RKO (cell line): ENCODE measurements at regions not wholly inside any gene's neighbourhood (a gene's known extent, or its start where the extent isn't known, plus 50 kb on each side); places are given as distances from the start of the nearest gene placed in this dataset.

Source experiments
- DNase-seq: peaks from one replicate; pipeline ENCODE4 v3.0.0-alpha.2; 2016; ENCODE audit warnings: low spot score

DNA sequence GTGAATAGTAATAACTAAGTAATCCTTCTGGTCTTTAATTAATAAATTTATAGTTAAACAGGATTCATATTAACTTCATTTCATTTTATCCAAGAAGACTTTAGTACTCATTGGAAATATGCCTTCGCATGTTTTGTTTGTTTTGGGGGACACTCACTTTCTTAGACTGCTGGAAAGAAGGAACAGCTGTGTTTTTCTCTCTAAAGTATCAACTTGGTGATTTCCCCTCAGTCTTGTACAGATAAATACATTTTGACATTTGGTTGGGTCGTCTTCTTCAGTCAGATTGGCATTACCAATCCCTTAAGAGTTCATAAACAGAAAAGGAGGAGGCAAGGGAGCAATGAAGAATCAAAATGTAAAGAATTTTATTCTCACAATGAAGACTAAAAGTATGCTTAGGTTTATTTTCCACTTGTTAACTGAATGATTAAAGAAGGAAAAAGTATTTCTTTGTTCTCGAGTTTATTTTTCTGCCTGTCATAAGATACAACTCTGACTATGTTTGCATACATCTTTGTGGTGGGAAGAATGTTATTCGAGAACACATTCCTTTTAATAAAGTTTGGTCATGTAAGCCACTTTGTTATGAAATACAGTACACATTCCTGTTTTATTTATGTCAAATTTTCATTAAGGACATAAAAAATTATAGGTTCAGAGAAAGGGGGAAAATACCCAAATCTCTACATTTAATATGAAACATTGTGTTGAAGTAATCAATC, 140.2 kb downstream of the GMNC start:
- DNase-seq = no peak

DNA sequence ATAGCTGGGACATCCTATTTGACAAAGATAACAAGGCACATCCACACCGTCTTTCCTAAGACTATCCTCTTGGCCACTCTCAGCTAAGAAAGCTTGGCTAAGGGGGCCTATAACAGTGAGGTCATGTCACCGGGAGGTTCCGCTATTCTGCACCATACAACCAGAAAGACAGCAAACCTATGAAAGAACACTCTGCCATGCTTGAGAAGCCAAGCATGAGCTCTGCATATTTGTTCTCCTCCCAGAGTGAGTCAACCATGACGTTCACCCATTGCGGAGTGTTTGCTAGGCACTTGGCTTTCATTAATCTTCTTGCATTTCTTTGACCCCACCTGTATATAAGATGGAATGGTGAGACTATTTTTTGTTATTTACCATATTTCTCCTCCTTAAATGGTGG, 141.2 kb downstream of the GMNC start:
- DNase-seq = no peak

DNA sequence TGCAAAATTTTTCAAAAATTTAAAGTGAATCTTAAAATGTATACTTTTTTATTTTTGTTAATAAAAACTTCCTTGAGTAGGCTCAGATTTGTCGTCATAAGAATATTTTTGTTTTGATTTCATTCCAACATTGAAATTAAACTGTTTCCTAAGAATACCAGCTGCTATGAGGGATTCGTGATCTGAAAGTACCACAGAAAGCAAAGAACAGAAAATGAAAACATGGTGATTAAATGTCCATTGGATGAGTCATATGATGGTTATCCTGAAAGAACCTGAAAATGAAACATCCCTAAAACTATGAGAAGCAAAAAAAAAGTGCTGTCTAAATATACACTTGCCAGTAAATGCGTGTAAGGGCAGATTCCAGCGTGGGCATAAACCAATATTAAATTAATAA, 143.8 kb downstream of the GMNC start:
- no peak for DNase-seq

DNA sequence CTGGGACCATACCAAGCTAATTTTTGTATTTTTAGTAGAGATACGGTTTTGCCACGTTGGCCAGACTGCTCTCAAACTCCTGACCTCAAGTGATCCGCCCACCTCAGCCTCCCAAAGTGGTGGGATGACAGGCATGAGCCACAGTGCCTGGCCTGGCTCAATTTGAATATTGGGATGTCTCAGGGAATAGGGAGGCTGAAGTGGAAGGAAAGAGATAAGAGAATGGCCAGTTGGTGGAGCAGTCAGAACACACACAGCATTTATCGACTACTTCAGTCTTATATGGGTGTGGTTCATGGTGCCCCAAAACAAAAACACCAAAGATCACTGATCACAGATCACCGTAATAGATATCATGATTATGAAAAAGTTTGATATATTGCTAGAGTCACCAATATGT, 144.4 kb downstream of the GMNC start:
- no peak for DNase-seq

DNA sequence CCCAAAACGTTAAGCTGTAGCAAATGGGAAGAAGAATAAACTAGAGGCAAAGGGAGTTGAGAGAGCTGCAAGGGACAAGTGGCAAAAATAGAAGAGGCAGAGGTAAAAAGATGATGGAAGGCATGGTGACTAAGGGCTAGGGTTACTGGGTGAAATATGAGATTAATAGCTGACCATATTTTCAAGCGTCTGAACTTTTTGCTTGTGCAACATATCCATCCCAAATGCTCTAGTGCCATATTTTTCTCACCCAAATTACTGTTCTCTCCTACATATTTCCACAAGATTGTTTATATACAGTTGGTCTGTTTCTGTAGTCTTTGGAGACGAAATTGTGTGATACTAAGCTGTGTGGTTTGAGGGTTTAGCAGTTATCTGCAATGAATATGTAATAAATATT, 145.5 kb downstream of the GMNC start:
- DNase-seq = no peak

DNA sequence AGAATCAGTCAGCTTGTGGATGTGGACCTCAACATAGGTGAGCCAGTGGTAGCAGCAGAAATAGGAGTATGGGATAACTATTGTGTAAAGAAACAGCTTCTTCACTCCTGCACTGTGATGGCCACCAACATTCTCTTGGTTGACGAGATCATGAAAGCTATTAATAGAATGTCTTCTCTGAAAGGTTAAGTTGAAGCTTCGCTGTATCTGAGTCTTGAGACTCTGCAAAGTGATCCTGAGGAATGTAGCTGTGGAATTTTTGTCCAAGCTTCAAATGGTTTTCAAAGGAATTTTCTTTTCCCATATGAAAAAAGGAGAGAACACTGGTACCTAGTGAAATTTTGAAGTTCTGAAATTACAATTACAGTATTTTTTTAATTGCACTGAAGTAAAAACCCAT, 146.3 kb downstream of the GMNC start:
- DNase-seq = no peak

DNA sequence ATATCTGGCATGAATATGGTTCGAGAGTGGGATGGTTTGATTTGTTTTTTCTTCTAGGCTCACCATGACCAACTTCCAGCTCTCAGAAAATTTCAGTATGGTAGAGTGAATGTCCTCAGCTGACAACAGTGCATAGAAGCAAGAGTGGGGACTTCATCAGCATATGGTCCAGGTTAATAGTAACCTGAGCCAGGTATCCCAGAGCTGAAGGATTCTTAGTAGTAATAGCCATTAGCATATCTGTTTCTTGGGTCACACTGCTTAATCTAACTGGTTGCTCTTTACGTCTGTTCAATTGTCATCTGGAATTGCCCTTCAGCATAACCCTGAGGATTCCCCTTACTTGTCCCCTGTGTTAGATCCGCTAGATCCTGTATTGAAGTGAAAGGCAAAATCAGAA, 151.8 kb downstream of the GMNC start:
- DNase-seq = no peak

DNA sequence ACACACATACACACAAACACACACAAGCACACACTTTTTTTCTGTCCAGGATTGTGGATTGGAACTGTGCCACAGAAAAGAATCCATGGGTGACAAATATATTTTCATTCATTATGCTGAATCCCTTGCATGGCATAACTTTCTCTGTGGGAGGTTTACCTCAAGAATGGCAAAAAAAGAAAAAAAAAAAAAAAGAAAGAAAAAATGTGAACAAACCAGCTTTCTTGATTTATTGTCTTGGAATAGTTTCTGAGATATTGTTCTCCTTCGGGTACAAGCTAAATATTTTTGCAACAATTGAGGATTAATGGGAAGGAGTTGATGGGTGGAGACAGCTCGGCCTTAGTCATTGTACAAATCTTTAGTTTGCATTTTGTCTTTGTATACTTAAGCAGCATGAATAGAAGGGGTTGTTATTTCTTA, 153.1 kb downstream of the GMNC start:
- no peak for DNase-seq
